Endothelial cell of umbilical vein (primary cell): ENCODE measurements at regions not wholly inside any gene's neighbourhood (a gene's known extent, or its start where the extent isn't known, plus 50 kb on each side); places are given as distances from the start of the nearest gene placed in this dataset.

Experiments
- BruUV-seq: library from RNA; stranded (reverse); fragments of 400-500 nt; replicated peaks from 2 replicates; lab custom pipeline; 2021; lab: Mats Ljungman, UMichigan
- CTCF ChIA-PET: fragments of 300-600, 350-600 bp; sonication (Branson Sonifier 250); formaldehyde crosslinking; loops from one replicate; lab custom pipeline; 2021; ENCODE audit warnings: antibody characterized with exemption, inconsistent platforms; lab: Charles Lee
- POLR2A ChIA-PET: fragments of 300-600, 350-600 bp; sonication (Branson Sonifier 250); formaldehyde crosslinking; loops from one replicate; lab custom pipeline; 2021; ENCODE audit warnings: antibody characterized with exemption, inconsistent platforms; lab: Charles Lee
- DNase-seq: peaks from one replicate; pipeline ENCODE4 v3.0.0-alpha.2; 2011; ENCODE audit warnings: low read depth, low spot score
- FAIRE-seq: peaks from 2 replicates; lab custom pipeline; 2011; peaks lifted over from hg19 to GRCh38; lab: Jason Lieb, UNC
- H2AFZ ChIP-seq: 2 replicates; pipeline ENCODE4 v1.6.0; 2012; ENCODE audit warnings: low read depth, low read length, control low read depth, inconsistent platforms
- H3K27ac ChIP-seq: 2 replicates; pipeline ENCODE4 v1.5.1; 2011; ENCODE audit warnings: low read depth, mild to moderate bottlenecking, control low read depth, low read length, moderate library complexity; ENCODE audit not compliant: insufficient read depth
- H3K27me3 ChIP-seq, 2 experiments: 2 replicates each; pipeline versions ENCODE4 v1.6.0 to v1.6.1; 2011; ENCODE audit warnings: low read length in 2 of 2, mixed read lengths in 1 of 2; ENCODE audit not compliant: control insufficient read depth in 2 of 2, insufficient read depth in 2 of 2
- H3K36me3 ChIP-seq, 2 experiments: 2 replicates in 1 of 2; 3 replicates in 1 of 2; pipeline ENCODE4 v1.5.1; 2011; ENCODE audit warnings: low read length in 2 of 2, mild to moderate bottlenecking in 1 of 2, moderate library complexity in 1 of 2; ENCODE audit not compliant: control insufficient read depth in 2 of 2, insufficient read depth in 2 of 2; ENCODE audit errors: extremely low read depth in 1 of 2
- H3K4me1 ChIP-seq: 3 replicates; pipeline ENCODE4 v1.5.1; 2011; ENCODE audit warnings: mild to moderate bottlenecking, low read length; ENCODE audit not compliant: control insufficient read depth, insufficient read depth; ENCODE audit errors: extremely low read depth
- H3K4me2 ChIP-seq: 2 replicates; pipeline ENCODE4 v1.6.1; 2011; ENCODE audit warnings: low read length, control low read depth, mixed read lengths; ENCODE audit not compliant: insufficient read depth
- H3K4me3 ChIP-seq, 3 experiments: fragments of 200-600 bp in 1 of 3; sonication (generic), shearing (Covaris generic) in 1 of 3; replicated peaks in 1 of 3; 2 replicates each; pipeline ENCODE4 v1.5.1; 2011 to 2016; ENCODE audit warnings: control low read depth in 3 of 3, low read length in 3 of 3, mild to moderate bottlenecking in 2 of 3, inconsistent platforms in 1 of 3, low read depth in 1 of 3, moderate library complexity in 1 of 3; ENCODE audit not compliant: insufficient read depth in 1 of 3
- H3K79me2 ChIP-seq: 2 replicates; pipeline ENCODE4 v1.6.0; 2012; ENCODE audit warnings: low read length, inconsistent platforms; ENCODE audit not compliant: control insufficient read depth, insufficient read depth
- H3K9ac ChIP-seq: replicated peaks from 2 replicates; pipeline ENCODE3; 2011; ENCODE audit warnings: low read length, control low read depth; ENCODE audit not compliant: insufficient read depth; ENCODE audit errors: extremely low read depth
- H3K9me1 ChIP-seq: replicated peaks from 3 replicates; pipeline ENCODE4 v1.6.0; 2011; ENCODE audit warnings: mild to moderate bottlenecking, low read length; ENCODE audit not compliant: control insufficient read depth, insufficient read depth; ENCODE audit errors: extremely low read depth
- H3K9me3 ChIP-seq: replicated peaks from 2 replicates; pipeline ENCODE4 v1.5.1; 2012; ENCODE audit warnings: low read length, inconsistent platforms; ENCODE audit not compliant: control insufficient read depth, insufficient read depth
- H4K20me1 ChIP-seq: replicated peaks from 2 replicates; pipeline ENCODE3; 2011; ENCODE audit warnings: mild to moderate bottlenecking, low read length; ENCODE audit not compliant: control insufficient read depth, insufficient read depth; ENCODE audit errors: extremely low read depth
- CTCF ChIP-seq, 2 donors: IDR thresholded peaks; 1 replicate in 1 of 2; 2 replicates in 1 of 2; pipeline ENCODE4 v1.5.1; 2011; ENCODE audit warnings: low read length in 2 of 2, mild to moderate bottlenecking in 2 of 2, moderate library complexity in 2 of 2, control low read depth in 1 of 2, inconsistent platforms in 1 of 2, low read depth in 1 of 2; ENCODE audit not compliant: insufficient read depth in 1 of 2; ENCODE audit errors: extremely low read depth in 1 of 2
- EZH2 ChIP-seq: IDR thresholded peaks from 2 replicates; pipeline ENCODE4 v1.6.1; 2012; ENCODE audit warnings: borderline replicate concordance, low read depth, mild to moderate bottlenecking, moderate library complexity, low read length, inconsistent platforms; ENCODE audit not compliant: severe bottlenecking
- FOS ChIP-seq: IDR thresholded peaks from 2 replicates; pipeline ENCODE4 v1.6.1; 2011; ENCODE audit warnings: mild to moderate bottlenecking, low read length, moderate library complexity, borderline replicate concordance; ENCODE audit not compliant: insufficient read depth
- GATA2 ChIP-seq: IDR thresholded peaks from 2 replicates; pipeline ENCODE4 v1.7.0; 2011; ENCODE audit warnings: low read depth, mild to moderate bottlenecking, moderate library complexity, mixed read lengths, low read length; ENCODE audit not compliant: insufficient read length, insufficient read depth
- JUN ChIP-seq: IDR thresholded peaks from 2 replicates; pipeline ENCODE4 v1.6.1; 2011; ENCODE audit warnings: borderline replicate concordance, low read depth; ENCODE audit not compliant: insufficient read length, insufficient read depth
- MAX ChIP-seq: IDR thresholded peaks from 2 replicates; pipeline ENCODE4 v1.6.1; 2011; ENCODE audit not compliant: insufficient read depth, insufficient read length
- MYC ChIP-seq: IDR thresholded peaks from one replicate; pipeline ENCODE4 v1.6.1; 2011; ENCODE audit warnings: mild to moderate bottlenecking, low read depth, low read length
- POLR2A ChIP-seq: IDR thresholded peaks from 2 replicates; pipeline ENCODE4 v1.6.1; 2012; ENCODE audit warnings: low read depth, mild to moderate bottlenecking, control low read depth, low read length
- POLR2AphosphoS5 ChIP-seq: IDR thresholded peaks from 2 replicates; pipeline ENCODE4 v1.6.1; 2012; ENCODE audit warnings: low read depth, mild to moderate bottlenecking, control low read depth, low read length, moderate library complexity; ENCODE audit not compliant: insufficient read depth
- dilution Hi-C: fragments of 300-500 bp; cut with MboI; formaldehyde crosslinking; loops from one replicate; pipeline ENCODE4 v1.15.0; 2019; ENCODE audit warnings: low sequenced_read_pairs; ENCODE audit not compliant: extremely low pct_ligation_motif_present
- intact Hi-C: fragments of 100-400 bp; cut with micrococcal nuclease; formaldehyde crosslinking; loops from one replicate; pipeline ENCODE4 v1.10.0; 2022

DNA sequence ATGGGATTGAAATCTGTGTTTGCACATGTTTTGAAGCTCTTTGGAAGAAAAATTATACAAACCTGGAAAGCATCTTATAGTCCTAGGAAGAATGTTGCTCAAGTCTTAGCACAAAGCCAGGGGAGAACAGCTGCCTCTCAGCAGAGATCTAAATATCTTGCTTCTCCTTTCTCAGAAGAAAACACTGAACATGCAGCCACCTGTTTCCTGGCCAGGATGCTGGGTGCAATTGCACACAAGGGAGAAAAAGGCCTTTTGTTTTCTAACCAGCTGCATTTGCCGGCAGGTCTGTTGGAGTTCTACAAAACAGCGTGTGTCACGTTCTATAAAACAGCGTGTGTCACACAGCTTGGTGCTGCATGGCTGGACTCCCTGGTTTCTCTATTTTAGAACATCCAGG lies 259.6 kb upstream of the PLD5 start:
- no peaks in the 10 kb centered on the region for H3K36me3 ChIP-seq
- no peaks in the 10 kb centered on the region for H3K79me2 ChIP-seq
- no peaks in the 10 kb centered on the region for H3K9me1 ChIP-seq
- dilution Hi-C loops (no loop called here), intact Hi-C loops (no loop called here)
- ChIA-PET CTCF (no interaction called here), POLR2A (no interaction called here)
- BruUV-seq = no TSS peak
- no peak for TF ChIP-seq GATA2
- no peak for TF ChIP-seq MYC
- TF ChIP-seq EZH2 = no peak
- TF ChIP-seq POLR2AphosphoS5 = no peak
- no peak for TF ChIP-seq FOS
- TF ChIP-seq JUN = no peak
- TF ChIP-seq MAX = no peak
- no peak for TF ChIP-seq POLR2A
- TF ChIP-seq CTCF (IDR thresholded peaks at IDR 0.05; ENCODE audit: extremely low read depth in 1 of 2, insufficient read depth in 1 of 2, low read depth in 1 of 2, low read length in 2 of 2) = no peak
- DNase-seq (no peak), FAIRE-seq (no peak)
- no peak overlapping the region for H3K27ac ChIP-seq
- H2AFZ ChIP-seq = no peak overlapping the region
- no peaks in the 10 kb centered on the region for H4K20me1 ChIP-seq
- H3K9me3 ChIP-seq = peaks cover 2% of the 10 kb centered on the region
- no peak overlapping the region for H3K4me3 ChIP-seq
- no peaks in the 10 kb centered on the region for H3K4me1 ChIP-seq
- H3K4me2 ChIP-seq = no peak overlapping the region
- H3K9ac ChIP-seq = no peak overlapping the region
- H3K27me3 ChIP-seq = no peaks in the 10 kb centered on the region
